OCI-LY1 (cell line): ENCODE measurements at regions not wholly inside any gene's neighbourhood (a gene's known extent, or its start where the extent isn't known, plus 50 kb on each side); places are given as distances from the start of the nearest gene placed in this dataset.

Experiments used
- H2AFZ ChIP-seq: fragments of 200-600 bp; sonication (generic), shearing (Covaris generic); 2 replicates; pipeline ENCODE4 v1.6.0; 2014; ENCODE audit warnings: antibody characterized with exemption, mild to moderate bottlenecking, low read length
- H3F3A ChIP-seq: fragments of 200-600 bp; sonication (generic), shearing (Covaris generic); 2 replicates; pipeline ENCODE4 v1.6.0; 2014; ENCODE audit warnings: mild to moderate bottlenecking, antibody characterized with exemption, low read length, moderate library complexity; ENCODE audit not compliant: insufficient read depth
- H3K27ac ChIP-seq: fragments of 200-600 bp; sonication (generic); 2 replicates; pipeline ENCODE4 v1.5.1; 2014; ENCODE audit warnings: low read length, mixed run types, mild to moderate bottlenecking, low read depth; ENCODE audit not compliant: poor library complexity, severe bottlenecking
- H3K27me3 ChIP-seq: fragments of 200-600 bp; sonication (generic); 2 replicates; pipeline ENCODE4 v1.6.0; 2014; ENCODE audit warnings: antibody characterized with exemption, mild to moderate bottlenecking, low read length, moderate library complexity; ENCODE audit not compliant: insufficient read depth
- H3K36me3 ChIP-seq: fragments of 200-600 bp; sonication (generic); 2 replicates; pipeline ENCODE4 v1.6.1; 2014; ENCODE audit warnings: mild to moderate bottlenecking, antibody characterized with exemption, low read length, moderate library complexity, mixed read lengths; ENCODE audit not compliant: insufficient read depth
- H3K4me1 ChIP-seq: fragments of 200-600 bp; sonication (generic); 2 replicates; pipeline ENCODE4 v1.5.1; 2014; ENCODE audit warnings: mild to moderate bottlenecking, low read length, moderate library complexity; ENCODE audit not compliant: insufficient read depth, severe bottlenecking
- H3K4me2 ChIP-seq: fragments of 200-600 bp; sonication (generic), shearing (Covaris generic); 2 replicates; pipeline ENCODE4 v1.6.1; 2014; ENCODE audit warnings: low read length
- H3K4me3 ChIP-seq: fragments of 200-600 bp; sonication (generic); 2 replicates; pipeline ENCODE4 v1.5.1; 2014; ENCODE audit warnings: low read length, low read depth, mild to moderate bottlenecking, mixed read lengths; ENCODE audit not compliant: poor library complexity, severe bottlenecking
- H3K79me2 ChIP-seq: fragments of 200-600 bp; shearing (Covaris generic); 2 replicates; pipeline ENCODE4 v1.6.1; 2016; ENCODE audit warnings: mixed run types, low read length, mixed read lengths; ENCODE audit not compliant: insufficient read depth
- H3K9ac ChIP-seq: fragments of 200-600 bp; sonication (generic), shearing (Covaris generic); 2 replicates; pipeline ENCODE4 v1.6.1; 2014; ENCODE audit warnings: mild to moderate bottlenecking, low read length, mixed read lengths
- H3K9me2 ChIP-seq: fragments of 200-600 bp; sonication (generic), shearing (Covaris generic); 2 replicates; pipeline ENCODE4 v1.6.1; 2014; ENCODE audit warnings: low read depth, mild to moderate bottlenecking, low read length, mixed read lengths
- H3K9me3 ChIP-seq: fragments of 200-600 bp; shearing (Covaris generic); 2 replicates; pipeline ENCODE4 v1.6.1; 2014; ENCODE audit warnings: low read length, mixed read lengths
- H4K20me1 ChIP-seq: fragments of 200-600 bp; sonication (generic), shearing (Covaris generic); 2 replicates; pipeline ENCODE4 v1.6.0; 2016; ENCODE audit warnings: mild to moderate bottlenecking, low read length; ENCODE audit not compliant: insufficient read depth
- CTCF ChIP-seq: fragments of 200-600 bp; sonication (generic), shearing (Covaris generic); IDR thresholded peaks from 2 replicates; pipeline ENCODE4 v1.5.1; 2017; ENCODE audit warnings: mild to moderate bottlenecking, antibody characterized with exemption, low read length, moderate library complexity, mixed read lengths
- EZH2 ChIP-seq: fragments of 200-600 bp; sonication (generic), shearing (Covaris generic); IDR thresholded peaks from 2 replicates; pipeline ENCODE4 v1.8.0; 2017; ENCODE audit warnings: borderline replicate concordance, mixed run types, mild to moderate bottlenecking, antibody characterized with exemption, low read length, moderate library complexity, mixed read lengths

- Histone ChIP-seq H3K9me2 (no peaks in the 10 kb centered on the region), H3K27me3 (no peaks in the 10 kb centered on the region), H3K4me2 (no peak overlapping the region), H3K4me1 (no peaks in the 10 kb centered on the region), H3K36me3 (no peaks in the 10 kb centered on the region), H3K79me2 (no peaks in the 10 kb centered on the region), H3K9me3 (no peaks in the 10 kb centered on the region), H4K20me1 (no peaks in the 10 kb centered on the region), H2AFZ (no peak overlapping the region), H3K9ac (no peak overlapping the region), H3K4me3 (no peak overlapping the region), H3K27ac (no peak overlapping the region), H3F3A (no peaks in the 10 kb centered on the region)
- no peak for TF ChIP-seq EZH2
- no peak for TF ChIP-seq CTCF
These were observed 174.1 kb downstream of the IBTK start for GRCh38 chr6:82073484-82073883.

- Histone ChIP-seq H3K9me3 (no peaks in the 10 kb centered on the region), H3K4me3 (no peak overlapping the region), H3K9ac (no peak overlapping the region), H3K4me2 (no peak overlapping the region), H3K79me2 (no peaks in the 10 kb centered on the region), H3K4me1 (no peaks in the 10 kb centered on the region), H3K36me3 (no peaks in the 10 kb centered on the region), H3K27ac (no peak overlapping the region), H3K9me2 (no peaks in the 10 kb centered on the region), H3F3A (no peaks in the 10 kb centered on the region), H3K27me3 (no peaks in the 10 kb centered on the region), H2AFZ (no peak overlapping the region), H4K20me1 (no peaks in the 10 kb centered on the region)
- TF ChIP-seq CTCF (no peak), EZH2 (no peak)
These were observed 174.8 kb downstream of the IBTK start for GRCh38 chr6:82072751-82073150.

DNA sequence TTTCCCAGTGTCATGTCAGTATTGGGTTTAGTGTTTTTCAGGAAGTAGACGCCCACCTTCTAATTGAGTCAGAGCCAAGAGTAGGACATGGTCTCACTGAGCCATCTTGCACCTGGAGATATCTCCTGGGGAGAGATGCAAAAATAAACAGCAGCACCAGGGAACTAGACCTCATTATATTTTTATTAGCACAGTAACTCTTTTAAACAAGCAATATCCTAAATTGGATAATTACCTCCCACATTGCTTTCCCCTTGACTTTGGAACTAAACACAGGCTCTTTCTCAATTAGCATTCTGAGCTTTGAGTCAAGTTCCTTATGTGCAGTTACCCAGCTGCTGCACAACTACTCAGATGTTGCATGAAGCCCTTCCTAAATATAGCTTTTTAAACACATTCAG lies 175.4 kb downstream of the IBTK start:
- Histone ChIP-seq H3K79me2 (no peaks in the 10 kb centered on the region), H3K36me3 (no peaks in the 10 kb centered on the region), H3K9ac (no peak overlapping the region), H3K4me3 (no peak overlapping the region), H3F3A (no peaks in the 10 kb centered on the region), H3K4me1 (no peaks in the 10 kb centered on the region), H3K9me3 (no peaks in the 10 kb centered on the region), H3K9me2 (no peaks in the 10 kb centered on the region), H4K20me1 (no peaks in the 10 kb centered on the region), H3K4me2 (no peak overlapping the region), H3K27ac (no peak overlapping the region), H2AFZ (no peak overlapping the region), H3K27me3 (no peaks in the 10 kb centered on the region)
- TF ChIP-seq CTCF (no peak), EZH2 (no peak)
